Amniotic epithelial cell (primary cell): ENCODE measurements at regions not wholly inside any gene's neighbourhood (a gene's known extent, or its start where the extent isn't known, plus 50 kb on each side); places are given as distances from the start of the nearest gene placed in this dataset.
"Not testable (repeated sequence)": the region's sequence is repeated elsewhere in the genome, so short reads cannot be mapped to it uniquely, and the experiment has no call there.

ENCODE experiments used
- DNase-seq: peaks from one replicate; pipeline ENCODE4 v3.0.0-alpha.2; 2010; ENCODE audit warnings: low read depth

GRCh38 chr2:215260097-215260677 lies 51.7 kb upstream of the ATIC start:
- DNase-seq, result no peak

GRCh38 chr2:215249501-215249900 lies 62.4 kb upstream of the ATIC start:
- peak; percentile 5 for DNase-seq

GRCh38 chr2:215245919-215246318 lies 65.9 kb upstream of the ATIC start:
- not testable (repeated sequence) for DNase-seq

- no peak for DNase-seq
Measured at GRCh38 chr2:215241791-215242305, 70.0 kb upstream of the ATIC start.

- peak; percentile 77 for DNase-seq
Measured at GRCh38 chr2:215238485-215239098, 73.3 kb upstream of the ATIC start.

- no peak for DNase-seq
Measured at GRCh38 chr2:215236131-215236530, 75.7 kb upstream of the ATIC start.

- DNase-seq, result not testable (repeated sequence)
Measured at GRCh38 chr2:215220221-215220620, 81.8 kb upstream of the ABCA12 start.

GRCh38 chr2:215218587-215219577 lies 80.5 kb upstream of the ABCA12 start:
- peak; percentile 44 for DNase-seq

- DNase-seq, result no peak
Measured at GRCh38 chr2:215216806-215217205, 78.4 kb upstream of the ABCA12 start.

- DNase-seq, result no peak
Measured at GRCh38 chr2:215215637-215216036, 77.2 kb upstream of the ABCA12 start.

GRCh38 chr2:215210082-215210481 lies 71.7 kb upstream of the ABCA12 start:
- DNase-seq, result no peak

- DNase-seq, result no peak
Measured at GRCh38 chr2:215207791-215208367, 69.5 kb upstream of the ABCA12 start.

- no peak for DNase-seq
Measured at GRCh38 chr2:215207041-215207440, 68.6 kb upstream of the ABCA12 start.

- no peak for DNase-seq
Measured at GRCh38 chr2:215205787-215206186, 67.4 kb upstream of the ABCA12 start.

- DNase-seq, result no peak
Measured at GRCh38 chr2:215191477-215191876, 53.1 kb upstream of the ABCA12 start.

GRCh38 chr2:215190588-215190987 lies 52.2 kb upstream of the ABCA12 start:
- DNase-seq, result no peak

GRCh38 chr2:215189393-215189792 lies 51.0 kb upstream of the ABCA12 start:
- DNase-seq, result no peak
